Esophagus muscularis mucosa (tissue), 4 donors: ENCODE measurements at regions not wholly inside any gene's neighbourhood (a gene's known extent, or its start where the extent isn't known, plus 50 kb on each side); places are given as distances from the start of the nearest gene placed in this dataset.
"Not testable (repeated sequence)": the region's sequence is repeated elsewhere in the genome, so short reads cannot be mapped to it uniquely, and the experiment has no call there.

Experiments
- DNase-seq: peaks from one replicate; pipeline ENCODE4 v3.0.0-alpha.2; 2017; ENCODE audit errors: extremely low spot score
- H3K27ac ChIP-seq, 4 donors: fragments of 200-600 bp; sonication (generic); replicated peaks in 1 of 4; 1 replicate in 3 of 4; 2 replicates in 1 of 4; pipeline ENCODE4 v1.5.1; 2016 to 2019; ENCODE audit warnings: mild to moderate bottlenecking in 1 of 4
- H3K27me3 ChIP-seq, 4 donors: fragments of 200-600 bp; sonication (generic); one replicate each; pipeline versions ENCODE4 v1.5.1 to v1.6.0; 2016 to 2019
- H3K36me3 ChIP-seq, 4 donors: fragments of 200-600 bp; sonication (generic); one replicate each; pipeline ENCODE4 v1.5.1; 2016 to 2019
- H3K4me1 ChIP-seq, 4 donors: fragments of 200-600 bp; sonication (generic); one replicate each; pipeline ENCODE4 v1.5.1; 2016 to 2019
- H3K4me3 ChIP-seq, 4 donors: fragments of 200-600 bp; sonication (generic); 1 replicate in 2 of 4; 2 replicates in 2 of 4; pipeline ENCODE4 v1.5.1; 2016 to 2019; ENCODE audit warnings: mild to moderate bottlenecking in 4 of 4, moderate library complexity in 1 of 4
- H3K9me3 ChIP-seq, 4 donors: fragments of 200-600 bp; sonication (generic); 1 replicate in 3 of 4; 2 replicates in 1 of 4; pipeline ENCODE4 v1.5.1; 2016 to 2019
- CTCF ChIP-seq, 3 experiments: fragments of 200-600 bp in 2 of 3; fragments of 450-650 bp in 1 of 3; sonication (generic) in 2 of 3; IDR thresholded peaks; one replicate each; pipeline ENCODE4 v1.5.1; 2017 to 2019; ENCODE audit warnings: antibody characterized with exemption in 3 of 3, mild to moderate bottlenecking in 2 of 3, moderate library complexity in 1 of 3
- EP300 ChIP-seq: sonication (generic); formaldehyde crosslinking; IDR thresholded peaks from one replicate; pipeline ENCODE4 v1.6.1; 2017; ENCODE audit warnings: antibody characterized with exemption
- POLR2A ChIP-seq: fragments of 450-650 bp; IDR thresholded peaks from one replicate; pipeline ENCODE4 v1.6.1; 2017; ENCODE audit warnings: antibody characterized with exemption, moderate library complexity, mild to moderate bottlenecking, low read depth
- POLR2AphosphoS5 ChIP-seq, 2 donors: sonication (generic); formaldehyde crosslinking; IDR thresholded peaks; one replicate each; pipeline ENCODE4 v1.6.1; 2017; ENCODE audit warnings: antibody characterized with exemption in 2 of 2
- WGBS: methylation state at CpG from one replicate; pipeline ENCODE4 v1.1.5; 2018; 5-methylcytosine and 5-hydroxymethylcytosine counted together
- intact Hi-C: fragments of 100-400 bp; cut with DNase I; formaldehyde crosslinking; loops from one replicate; pipeline ENCODE4 v1.15.1; 2023

GRCh38 chr2:66095820-66096345 is 339.0 kb upstream of the MEIS1 start:
- WGBS = 59% methylated on average over 6 of the region's 6 CpGs
- intact Hi-C loops = no loop called here
- no peaks in the 10 kb centered on the region for H3K4me1 ChIP-seq
- H3K36me3 ChIP-seq = no peaks in the 10 kb centered on the region
- DNase-seq = no peak
- H3K9me3 ChIP-seq = no peaks in the 10 kb centered on the region
- H3K27me3 ChIP-seq = no peaks in the 10 kb centered on the region
- TF ChIP-seq EP300 (no peak), POLR2A (no peak), CTCF (IDR thresholded peaks at IDR 0.05) (no peak)
- H3K4me3 ChIP-seq = no peak overlapping the region
- no peak overlapping the region for H3K27ac ChIP-seq

- WGBS = 100% methylated on average over 2 of the region's 2 CpGs
- H3K4me3 ChIP-seq, intact Hi-C loops, H3K36me3 ChIP-seq, H3K4me1 ChIP-seq, H3K27me3 ChIP-seq, H3K9me3 ChIP-seq, H3K27ac ChIP-seq, DNase-seq: not testable (repeated sequence)
These were observed 340.2 kb upstream of the MEIS1 start for GRCh38 chr2:66094689-66095088.

- H3K27me3 ChIP-seq = no peaks in the 10 kb centered on the region
- H3K9me3 ChIP-seq = peaks cover 0 to 12% (median 0%) of the 10 kb centered on the region in 4 donors
- no peaks in the 10 kb centered on the region for H3K4me1 ChIP-seq
- no peak overlapping the region for H3K4me3 ChIP-seq
- H3K36me3 ChIP-seq = no peaks in the 10 kb centered on the region
- no peak for TF ChIP-seq POLR2A
- TF ChIP-seq POLR2AphosphoS5 (IDR thresholded peaks at IDR 0.05) = no peak
- TF ChIP-seq CTCF (IDR thresholded peaks at IDR 0.05) = no peak
- TF ChIP-seq EP300 = no peak
- DNase-seq = no peak
- no peak overlapping the region for H3K27ac ChIP-seq
- intact Hi-C loops = no loop called here
- WGBS = 73% methylated on average over 1 of the region's 1 CpG
These were observed 341.6 kb upstream of the MEIS1 start for GRCh38 chr2:66093371-66093770.

- H3K9me3 ChIP-seq = peaks cover 0 to 8% (median 0%) of the 10 kb centered on the region in 4 donors
- H3K27ac ChIP-seq = no peak overlapping the region
- WGBS = 89% methylated on average over 9 of the region's 9 CpGs
- intact Hi-C loops = no loop called here
- H3K4me1 ChIP-seq = no peaks in the 10 kb centered on the region
- TF ChIP-seq CTCF (IDR thresholded peaks at IDR 0.05) (no peak), POLR2AphosphoS5 (IDR thresholded peaks at IDR 0.05) (no peak), EP300 (no peak), POLR2A (no peak)
- H3K27me3 ChIP-seq = peaks cover 0 to 6% (median 0%) of the 10 kb centered on the region in 4 donors
- no peaks in the 10 kb centered on the region for H3K36me3 ChIP-seq
- no peak for DNase-seq
- no peak overlapping the region for H3K4me3 ChIP-seq
These were observed 349.9 kb upstream of the MEIS1 start for GRCh38 chr2:66084948-66085590.

DNA sequence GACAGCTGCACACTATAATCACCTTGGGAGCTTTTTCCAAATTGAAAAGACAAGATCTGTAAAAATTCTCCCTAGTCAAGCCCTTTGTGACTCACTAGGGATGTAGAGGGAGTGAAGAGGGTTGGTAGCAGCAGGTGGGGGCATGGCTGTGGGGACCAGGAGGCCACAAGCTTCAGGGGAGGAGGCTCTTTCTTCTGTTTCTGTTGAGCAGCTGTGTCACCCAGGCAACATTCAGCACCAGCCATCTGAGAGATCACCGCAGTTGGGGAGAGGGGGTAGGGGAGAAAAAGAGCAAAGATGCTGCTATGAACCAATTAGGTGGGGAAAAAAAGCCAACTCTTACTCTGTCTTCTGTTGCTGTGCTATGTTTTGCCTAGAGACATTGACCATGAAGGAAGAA is 352.3 kb upstream of the MEIS1 start:
- no peaks in the 10 kb centered on the region for H3K9me3 ChIP-seq
- no peak overlapping the region for H3K27ac ChIP-seq
- no peaks in the 10 kb centered on the region for H3K36me3 ChIP-seq
- TF ChIP-seq POLR2A (no peak), EP300 (no peak), POLR2AphosphoS5 (IDR thresholded peaks at IDR 0.05) (no peak), CTCF (IDR thresholded peaks at IDR 0.05) (no peak)
- intact Hi-C loops = no loop called here
- peaks cover 0 to 6% (median 0%) of the 10 kb centered on the region in 4 donors for H3K27me3 ChIP-seq
- no peaks in the 10 kb centered on the region for H3K4me1 ChIP-seq
- no peak overlapping the region for H3K4me3 ChIP-seq
- no peak for DNase-seq
- 82% methylated on average over 1 of the region's 1 CpG for WGBS
